Bronchial epithelial cell (primary cell): ENCODE measurements at regions not wholly inside any gene's neighbourhood (a gene's known extent, or its start where the extent isn't known, plus 50 kb on each side); places are given as distances from the start of the nearest gene placed in this dataset.

ENCODE experiments used
- DNase-seq: peaks from one replicate; pipeline ENCODE4 v3.0.0-alpha.2; 2010; ENCODE audit warnings: low read depth
- FAIRE-seq: peaks from 2 replicates; lab custom pipeline; 2011; peaks lifted over from hg19 to GRCh38; lab: Jason Lieb, UNC
- H3K27me3 ChIP-seq: 2 replicates; pipeline ENCODE4 v1.5.1; 2011; ENCODE audit warnings: low read length; ENCODE audit not compliant: control insufficient read depth, insufficient read depth
- H3K36me3 ChIP-seq: 2 replicates; pipeline ENCODE4 v1.5.1; 2011; ENCODE audit warnings: low read length; ENCODE audit not compliant: control insufficient read depth, insufficient read depth
- H3K4me3 ChIP-seq: 2 replicates; pipeline ENCODE4 v1.5.1; 2011; ENCODE audit warnings: mild to moderate bottlenecking, low read depth, low read length, control low read depth
- CTCF ChIP-seq: IDR thresholded peaks from 2 replicates; pipeline ENCODE4 v1.5.1; 2011; ENCODE audit warnings: mild to moderate bottlenecking, moderate library complexity, low read length, control low read depth, inconsistent platforms; ENCODE audit not compliant: insufficient read depth, severe bottlenecking

DNA sequence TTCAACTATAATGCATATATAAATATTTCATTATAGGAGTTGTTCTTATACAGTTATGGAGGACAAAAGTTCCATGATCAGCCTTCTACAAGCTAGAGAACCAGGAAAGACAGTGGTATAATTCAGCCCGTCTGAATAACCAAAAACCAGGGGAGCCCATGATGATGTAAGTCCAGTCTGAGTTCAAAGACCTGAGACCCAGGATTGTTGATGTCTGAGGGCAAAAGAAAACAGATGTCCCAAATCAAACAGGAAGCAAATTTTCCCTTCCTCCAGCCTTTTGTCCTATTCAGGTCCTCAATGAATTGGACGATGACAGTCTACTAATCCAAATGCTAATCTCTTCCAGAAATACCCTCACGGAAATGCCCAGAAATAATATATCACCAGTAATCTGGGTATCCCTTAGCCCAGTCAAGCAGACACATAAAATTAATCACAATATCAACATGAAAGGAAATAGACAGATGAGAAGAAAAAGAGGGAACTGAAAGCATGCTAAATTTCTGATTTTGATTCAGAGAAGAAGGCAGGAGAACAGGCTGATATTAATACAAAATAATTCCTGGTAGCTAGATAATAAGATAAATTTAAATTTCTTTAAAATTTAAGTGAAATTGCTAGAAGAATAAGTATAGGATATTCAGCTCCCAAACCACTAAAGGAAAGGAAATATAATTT is 255.6 kb upstream of the CTAGE1 start:
- no peak for TF ChIP-seq CTCF
- no peak overlapping the region for H3K4me3 ChIP-seq

DNA sequence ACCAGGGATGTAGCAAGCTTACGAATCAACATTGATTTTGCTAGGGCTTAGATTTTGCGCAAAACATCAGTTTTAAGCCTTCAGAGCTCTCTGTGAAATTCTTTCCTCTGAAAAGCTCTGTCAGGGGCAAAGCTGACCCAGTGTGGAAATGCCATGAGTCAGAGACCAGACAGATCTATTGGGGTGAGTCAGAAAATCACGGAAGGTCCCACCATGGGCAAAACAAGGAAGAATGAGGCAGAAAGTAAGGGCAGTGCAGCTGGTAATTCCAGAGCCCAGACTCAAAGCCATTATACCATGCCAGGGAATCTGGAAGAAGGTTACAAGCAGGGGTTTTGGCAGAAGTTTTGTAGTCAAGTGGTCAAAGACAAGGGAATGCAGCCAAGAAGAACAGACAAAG is 256.6 kb upstream of the CTAGE1 start:
- DNase-seq (peak; percentile 90), FAIRE-seq (no peak)
- Histone ChIP-seq H3K4me3 (no peak overlapping the region), H3K36me3 (no peaks in the 10 kb centered on the region), H3K27me3 (no peaks in the 10 kb centered on the region)
- no peak for TF ChIP-seq CTCF

More for the DNA sequence above, 255.6 kb upstream of the CTAGE1 start:
- FAIRE-seq (no peak), DNase-seq (no peak)
- no peaks in the 10 kb centered on the region for H3K27me3 ChIP-seq
- H3K36me3 ChIP-seq, result no peaks in the 10 kb centered on the region

- no peaks in the 10 kb centered on the region for H3K36me3 ChIP-seq
- no peak overlapping the region for H3K4me3 ChIP-seq
- no peak for DNase-seq
- H3K27me3 ChIP-seq, result no peaks in the 10 kb centered on the region
- no peak for FAIRE-seq
- no peak for TF ChIP-seq CTCF
Measured at GRCh38 chr18:22675006-22675405, 257.3 kb upstream of the CTAGE1 start.

DNA sequence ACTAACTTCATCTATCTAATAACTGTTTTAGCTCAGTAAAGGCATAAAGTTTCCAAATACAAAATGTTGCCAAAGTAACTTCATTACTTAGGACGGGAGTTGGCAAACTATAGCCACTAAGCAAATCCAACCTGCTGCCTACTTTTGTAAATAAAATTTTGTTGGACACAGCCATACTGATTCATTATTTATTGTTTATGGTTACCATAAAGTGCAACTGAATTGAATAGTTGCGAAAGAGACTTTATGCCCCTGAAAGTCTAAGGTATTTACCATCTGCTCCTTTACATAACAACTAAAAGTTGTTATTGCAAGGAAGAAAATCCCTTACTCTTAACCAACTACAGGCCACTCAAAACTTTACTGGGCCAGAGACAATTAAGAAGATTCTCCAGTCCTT is 256.7 kb upstream of the RBBP8 start:
- no peak for TF ChIP-seq CTCF
- Histone ChIP-seq H3K4me3 (no peak overlapping the region), H3K36me3 (no peaks in the 10 kb centered on the region), H3K27me3 (no peaks in the 10 kb centered on the region)
- peak; percentile 64 for DNase-seq
- FAIRE-seq, result no peak

DNA sequence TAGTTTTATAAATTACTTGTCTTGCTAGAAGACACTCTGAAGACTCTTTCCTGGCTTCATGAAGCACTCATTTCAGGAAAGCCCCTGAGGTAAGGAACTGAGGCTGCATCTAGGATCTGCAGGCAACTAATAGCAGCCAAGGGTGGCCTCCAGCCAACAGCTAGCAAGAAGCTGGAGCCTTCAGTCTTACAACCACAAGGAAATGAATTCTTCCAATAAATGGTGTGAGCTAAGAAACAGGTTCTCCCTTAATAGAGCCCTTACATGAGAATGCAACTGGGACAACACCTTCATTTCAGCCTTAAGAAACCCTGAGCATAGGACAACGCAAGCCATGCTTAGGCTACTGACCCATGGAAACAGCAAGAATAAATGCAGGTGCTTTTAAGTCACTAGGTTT is 254.6 kb upstream of the RBBP8 start:
- TF ChIP-seq CTCF, result no peak
- H3K4me3 ChIP-seq, result no peak overlapping the region
- no peak for DNase-seq
- no peaks in the 10 kb centered on the region for H3K27me3 ChIP-seq
- FAIRE-seq, result no peak
- no peaks in the 10 kb centered on the region for H3K36me3 ChIP-seq

DNA sequence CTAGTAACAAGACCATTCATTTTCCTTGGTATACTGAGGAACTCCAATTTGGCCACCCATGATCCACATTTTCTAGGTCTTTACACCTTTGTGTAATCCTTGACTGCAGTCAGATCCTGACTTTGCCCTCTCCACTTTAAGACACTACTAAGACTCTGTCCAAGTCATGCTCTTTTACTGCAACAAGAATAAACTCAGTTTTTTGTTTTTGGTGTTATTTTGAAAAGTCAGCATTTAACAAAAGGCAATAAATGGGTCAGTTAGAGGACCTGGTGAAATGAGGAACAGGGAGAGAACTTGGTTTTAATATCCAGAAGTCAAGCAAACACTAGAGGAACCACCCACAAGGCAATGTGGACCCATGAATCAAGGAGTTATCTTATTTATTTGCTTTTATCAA is 252.2 kb upstream of the RBBP8 start:
- no peak for TF ChIP-seq CTCF
- no peaks in the 10 kb centered on the region for H3K27me3 ChIP-seq
- no peak for FAIRE-seq
- H3K4me3 ChIP-seq, result no peak overlapping the region
- no peaks in the 10 kb centered on the region for H3K36me3 ChIP-seq
- DNase-seq, result no peak
